ENCODE measurements at regions not wholly inside any gene's neighbourhood (a gene's known extent, or its start where the extent isn't known, plus 50 kb on each side); places are given as distances from the start of the nearest gene placed in this dataset.

DNA sequence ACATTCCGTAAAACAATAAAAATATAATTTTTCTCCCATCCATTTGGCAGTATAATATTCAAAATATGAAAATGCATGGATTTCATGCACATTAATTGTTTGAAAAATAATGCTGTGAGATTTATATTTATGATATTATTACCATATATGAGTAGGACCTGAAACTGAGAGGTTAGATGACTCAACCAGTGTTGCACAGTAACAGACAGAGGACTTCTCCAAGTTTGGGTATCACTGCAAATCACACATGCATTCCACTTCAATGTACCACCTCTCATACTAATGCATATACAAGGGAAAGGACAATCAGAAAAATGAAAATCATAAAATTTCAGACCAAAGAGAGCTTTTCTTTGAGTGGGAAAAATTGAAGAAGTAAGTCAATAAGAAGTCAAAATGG lies 269.5 kb downstream of the SOCS6 start:
- TF ChIP-seq POLR2A (IDR thresholded peaks at IDR 0.05): no peak
- TF ChIP-seq, protein P1, sequence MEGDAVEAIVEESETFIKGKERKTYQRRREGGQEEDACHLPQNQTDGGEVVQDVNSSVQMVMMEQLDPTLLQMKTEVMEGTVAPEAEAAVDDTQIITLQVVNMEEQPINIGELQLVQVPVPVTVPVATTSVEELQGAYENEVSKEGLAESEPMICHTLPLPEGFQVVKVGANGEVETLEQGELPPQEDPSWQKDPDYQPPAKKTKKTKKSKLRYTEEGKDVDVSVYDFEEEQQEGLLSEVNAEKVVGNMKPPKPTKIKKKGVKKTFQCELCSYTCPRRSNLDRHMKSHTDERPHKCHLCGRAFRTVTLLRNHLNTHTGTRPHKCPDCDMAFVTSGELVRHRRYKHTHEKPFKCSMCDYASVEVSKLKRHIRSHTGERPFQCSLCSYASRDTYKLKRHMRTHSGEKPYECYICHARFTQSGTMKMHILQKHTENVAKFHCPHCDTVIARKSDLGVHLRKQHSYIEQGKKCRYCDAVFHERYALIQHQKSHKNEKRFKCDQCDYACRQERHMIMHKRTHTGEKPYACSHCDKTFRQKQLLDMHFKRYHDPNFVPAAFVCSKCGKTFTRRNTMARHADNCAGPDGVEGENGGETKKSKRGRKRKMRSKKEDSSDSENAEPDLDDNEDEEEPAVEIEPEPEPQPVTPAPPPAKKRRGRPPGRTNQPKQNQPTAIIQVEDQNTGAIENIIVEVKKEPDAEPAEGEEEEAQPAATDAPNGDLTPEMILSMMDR (IDR thresholded peaks at IDR 0.05): no peak
